ENCODE measurements at regions not wholly inside any gene's neighbourhood (a gene's known extent, or its start where the extent isn't known, plus 50 kb on each side); places are given as distances from the start of the nearest gene placed in this dataset.

DNA sequence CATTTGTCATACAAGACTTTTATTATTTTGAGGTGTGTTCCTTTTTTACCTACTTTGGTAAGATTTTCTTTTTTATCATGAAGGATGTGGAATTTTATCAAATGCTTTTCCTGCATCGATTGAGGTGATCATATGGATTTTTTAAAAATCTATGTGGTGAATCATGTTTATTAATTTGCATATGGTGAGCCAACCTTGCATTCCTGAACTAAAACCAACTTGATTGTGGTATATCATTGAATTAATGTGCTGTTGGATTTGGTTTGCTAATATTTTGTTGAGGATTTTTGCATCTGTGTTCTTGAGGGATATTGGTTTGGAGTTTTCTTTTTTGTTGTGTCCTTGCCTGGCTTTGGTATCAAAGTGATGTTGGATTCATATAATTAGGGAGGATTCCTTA, 848.1 kb upstream of the EYS start:
- no peak overlapping the region for H3K4me2 ChIP-seq (ENCODE audit: insufficient read depth, low read length, poor library complexity, severe bottlenecking)
- no peak overlapping the region for H2BK120ac ChIP-seq (ENCODE audit: low read depth, low read length)
- no peak overlapping the region for H3K27ac ChIP-seq (replicated peaks; ENCODE audit: low read length)
- no peaks in the 10 kb centered on the region for H3K4me1 ChIP-seq (ENCODE audit: control insufficient read depth in 2 of 2, insufficient read depth in 1 of 2, low read depth in 1 of 2, low read length in 2 of 2)
- H2BK5ac ChIP-seq (ENCODE audit: low read length), result no peak overlapping the region
- H3K9ac ChIP-seq (ENCODE audit: low read depth, low read length, poor library complexity), result no peak overlapping the region
- no peak overlapping the region for H2AFZ ChIP-seq (ENCODE audit: low read length)
- no peak overlapping the region for H3K23ac ChIP-seq (ENCODE audit: low read depth, low read length, poor library complexity)
- no peaks in the 10 kb centered on the region for H3K27me3 ChIP-seq (ENCODE audit: control insufficient read depth in 3 of 3, insufficient read depth in 3 of 3, low read depth in 1 of 3, low read length in 3 of 3)
- H2AK5ac ChIP-seq (ENCODE audit: low read depth, low read length), result no peak overlapping the region
- no peak overlapping the region for H3K14ac ChIP-seq (ENCODE audit: low read length)
- H4K91ac ChIP-seq (ENCODE audit: low read depth, low read length, poor library complexity), result no peak overlapping the region
- H2BK12ac ChIP-seq (ENCODE audit: low read length), result no peak overlapping the region
- H3K9me3 ChIP-seq (replicated peaks in 1 of 2; ENCODE audit: control insufficient read depth in 2 of 2, insufficient read depth in 1 of 2, low read depth in 1 of 2, low read length in 2 of 2), result peaks cover 0 to 11% of the 10 kb centered on the region in 2 donors
- H2BK15ac ChIP-seq (ENCODE audit: low read length), result no peak overlapping the region
- no CpG with 5 or more reads among the region's 1 CpG for WGBS, 2 donors (ENCODE audit: extremely low coverage in 2 of 2, insufficient read length in 2 of 2, insufficient replicate concordance in 1 of 2)
- H3K4ac ChIP-seq (ENCODE audit: low read length), result no peak overlapping the region
- H3K36me3 ChIP-seq (replicated peaks in 1 of 2; ENCODE audit: control insufficient read depth in 2 of 2, insufficient read depth in 2 of 2, low read length in 2 of 2), result no peaks in the 10 kb centered on the region
- H3K4me3 ChIP-seq (ENCODE audit: low read length in 2 of 2), result no peak overlapping the region
- no peaks in the 10 kb centered on the region for H3K79me1 ChIP-seq (ENCODE audit: low read depth, low read length)
- H3K18ac ChIP-seq (ENCODE audit: low read length), result no peak overlapping the region
- no peak for DNase-seq (ENCODE audit: low spot score)
- H4K8ac ChIP-seq (ENCODE audit: low read depth, low read length), result no peak overlapping the region

DNA sequence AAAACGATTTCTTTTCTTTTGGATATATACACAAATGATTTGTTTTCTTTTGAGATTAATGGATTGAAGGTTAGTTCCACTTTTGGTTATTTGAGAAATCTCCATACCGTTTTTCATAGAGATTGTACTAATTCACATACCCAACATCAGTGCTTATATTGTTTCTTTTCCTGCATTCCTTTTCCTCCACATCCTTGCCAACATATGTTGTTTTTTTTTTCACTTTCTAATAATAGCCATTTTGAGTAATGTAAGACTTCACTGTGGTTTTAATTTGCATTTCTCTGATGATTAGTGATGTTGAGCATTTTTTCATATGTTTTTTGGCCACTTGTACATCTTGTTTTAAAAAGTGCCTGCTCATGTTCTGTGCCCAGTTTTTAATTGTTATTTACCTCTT, 846.4 kb upstream of the EYS start:
- H2BK12ac ChIP-seq (ENCODE audit: low read length), result no peak overlapping the region
- no peak overlapping the region for H2BK5ac ChIP-seq (ENCODE audit: low read length)
- H3K4me2 ChIP-seq (ENCODE audit: insufficient read depth, low read length, poor library complexity, severe bottlenecking), result no peak overlapping the region
- no peaks in the 10 kb centered on the region for H3K36me3 ChIP-seq (replicated peaks in 1 of 2; ENCODE audit: control insufficient read depth in 2 of 2, insufficient read depth in 2 of 2, low read length in 2 of 2)
- no peaks in the 10 kb centered on the region for H3K79me1 ChIP-seq (ENCODE audit: low read depth, low read length)
- H3K23ac ChIP-seq (ENCODE audit: low read depth, low read length, poor library complexity), result no peak overlapping the region
- H3K9ac ChIP-seq (ENCODE audit: low read depth, low read length, poor library complexity), result no peak overlapping the region
- H2BK120ac ChIP-seq (ENCODE audit: low read depth, low read length), result no peak overlapping the region
- no peak overlapping the region for H3K14ac ChIP-seq (ENCODE audit: low read length)
- no peak overlapping the region for H2AFZ ChIP-seq (ENCODE audit: low read length)
- no peak overlapping the region for H4K8ac ChIP-seq (ENCODE audit: low read depth, low read length)
- no peak overlapping the region for H2AK5ac ChIP-seq (ENCODE audit: low read depth, low read length)
- no peak overlapping the region for H4K91ac ChIP-seq (ENCODE audit: low read depth, low read length, poor library complexity)
- no peak for DNase-seq (ENCODE audit: low spot score)
- H3K4me1 ChIP-seq (ENCODE audit: control insufficient read depth in 2 of 2, insufficient read depth in 1 of 2, low read depth in 1 of 2, low read length in 2 of 2), result no peaks in the 10 kb centered on the region
- H3K4ac ChIP-seq (ENCODE audit: low read length), result no peak overlapping the region
- H3K4me3 ChIP-seq (ENCODE audit: low read length in 2 of 2), result no peak overlapping the region
- WGBS, 2 donors (ENCODE audit: extremely low coverage in 2 of 2, insufficient read length in 2 of 2, insufficient replicate concordance in 1 of 2), result no CpG with 5 or more reads among the region's 2 CpGs
- H3K9me3 ChIP-seq (replicated peaks in 1 of 2; ENCODE audit: control insufficient read depth in 2 of 2, insufficient read depth in 1 of 2, low read depth in 1 of 2, low read length in 2 of 2), result peaks cover 0 to 9% of the 10 kb centered on the region in 2 donors
- H3K27me3 ChIP-seq (ENCODE audit: control insufficient read depth in 3 of 3, insufficient read depth in 3 of 3, low read depth in 1 of 3, low read length in 3 of 3), result no peaks in the 10 kb centered on the region
- no peak overlapping the region for H2BK15ac ChIP-seq (ENCODE audit: low read length)
- H3K27ac ChIP-seq (replicated peaks; ENCODE audit: low read length), result no peak overlapping the region
- H3K18ac ChIP-seq (ENCODE audit: low read length), result no peak overlapping the region

DNA sequence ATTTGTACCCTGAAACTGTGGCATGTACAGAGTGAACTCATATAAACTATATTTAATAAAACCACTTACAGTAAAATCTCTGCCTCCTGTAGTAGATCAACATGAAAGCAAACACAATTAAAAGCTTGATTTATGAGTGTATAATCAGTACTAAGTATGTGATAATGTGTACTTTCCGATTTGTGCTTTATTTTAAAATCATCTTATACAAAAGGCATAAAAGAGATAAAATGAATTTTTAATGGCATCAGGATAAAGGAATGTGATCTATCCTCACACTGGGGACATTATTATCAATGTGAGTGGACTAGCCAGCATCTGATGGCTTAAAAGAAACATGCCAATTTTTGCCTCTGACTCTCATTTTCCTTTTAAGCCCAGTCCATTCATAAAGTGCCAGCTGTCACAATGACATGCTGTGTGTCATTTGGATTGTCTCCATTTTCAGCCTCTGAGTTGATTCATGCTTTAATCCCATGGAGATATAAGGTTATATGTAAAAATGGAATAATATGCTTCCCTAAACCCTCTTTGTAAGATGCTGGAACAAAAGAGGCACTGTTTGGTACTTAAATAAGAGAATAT, 831.6 kb upstream of the EYS start:
- H2BK12ac ChIP-seq (ENCODE audit: low read length), result no peak overlapping the region
- no peak overlapping the region for H3K9ac ChIP-seq (ENCODE audit: low read depth, low read length, poor library complexity)
- WGBS, 2 donors (ENCODE audit: extremely low coverage in 2 of 2, insufficient read length in 2 of 2, insufficient replicate concordance in 1 of 2), result no CpG with 5 or more reads among the region's 1 CpG
- H3K18ac ChIP-seq (ENCODE audit: low read length), result no peak overlapping the region
- no peaks in the 10 kb centered on the region for H3K79me1 ChIP-seq (ENCODE audit: low read depth, low read length)
- H3K9me3 ChIP-seq (replicated peaks in 1 of 2; ENCODE audit: control insufficient read depth in 2 of 2, insufficient read depth in 1 of 2, low read depth in 1 of 2, low read length in 2 of 2), result no peaks in the 10 kb centered on the region
- no peak overlapping the region for H2BK5ac ChIP-seq (ENCODE audit: low read length)
- H3K4me3 ChIP-seq (ENCODE audit: low read length in 2 of 2), result no peak overlapping the region
- no peaks in the 10 kb centered on the region for H3K27me3 ChIP-seq (ENCODE audit: control insufficient read depth in 3 of 3, insufficient read depth in 3 of 3, low read depth in 1 of 3, low read length in 3 of 3)
- DNase-seq (ENCODE audit: low spot score), result no peak
- H3K4me1 ChIP-seq (ENCODE audit: control insufficient read depth in 2 of 2, insufficient read depth in 1 of 2, low read depth in 1 of 2, low read length in 2 of 2), result peaks cover 2 to 7% of the 10 kb centered on the region in 2 donors
- no peak overlapping the region for H3K14ac ChIP-seq (ENCODE audit: low read length)
- no peak overlapping the region for H4K8ac ChIP-seq (ENCODE audit: low read depth, low read length)
- H3K4me2 ChIP-seq (ENCODE audit: insufficient read depth, low read length, poor library complexity, severe bottlenecking), result no peak overlapping the region
- H3K23ac ChIP-seq (ENCODE audit: low read depth, low read length, poor library complexity), result no peak overlapping the region
- no peaks in the 10 kb centered on the region for H3K36me3 ChIP-seq (replicated peaks in 1 of 2; ENCODE audit: control insufficient read depth in 2 of 2, insufficient read depth in 2 of 2, low read length in 2 of 2)
- H4K91ac ChIP-seq (ENCODE audit: low read depth, low read length, poor library complexity), result no peak overlapping the region
- H2AFZ ChIP-seq (ENCODE audit: low read length), result no peak overlapping the region
- H3K27ac ChIP-seq (replicated peaks; ENCODE audit: low read length), result no peak overlapping the region
- no peak overlapping the region for H2AK5ac ChIP-seq (ENCODE audit: low read depth, low read length)
- H2BK15ac ChIP-seq (ENCODE audit: low read length), result no peak overlapping the region
- no peak overlapping the region for H2BK120ac ChIP-seq (ENCODE audit: low read depth, low read length)
- H3K4ac ChIP-seq (ENCODE audit: low read length), result no peak overlapping the region

GRCh38 chr6:66533921-66534404, 826.9 kb upstream of the EYS start:
- Histone ChIP-seq H4K91ac (ENCODE audit: low read depth, low read length, poor library complexity) (no peak overlapping the region), H4K8ac (ENCODE audit: low read depth, low read length) (no peak overlapping the region), H3K27me3 (ENCODE audit: control insufficient read depth in 3 of 3, insufficient read depth in 3 of 3, low read depth in 1 of 3, low read length in 3 of 3) (no peaks in the 10 kb centered on the region), H2BK15ac (ENCODE audit: low read length) (no peak overlapping the region), H3K9me3 (replicated peaks in 1 of 2; ENCODE audit: control insufficient read depth in 2 of 2, insufficient read depth in 1 of 2, low read depth in 1 of 2, low read length in 2 of 2) (no peaks in the 10 kb centered on the region), H3K9ac (ENCODE audit: low read depth, low read length, poor library complexity) (no peak overlapping the region), H3K36me3 (replicated peaks in 1 of 2; ENCODE audit: control insufficient read depth in 2 of 2, insufficient read depth in 2 of 2, low read length in 2 of 2) (no peaks in the 10 kb centered on the region), H3K79me1 (ENCODE audit: low read depth, low read length) (no peaks in the 10 kb centered on the region), H3K4me1 (ENCODE audit: control insufficient read depth in 2 of 2, insufficient read depth in 1 of 2, low read depth in 1 of 2, low read length in 2 of 2) (peaks cover 2 to 7% of the 10 kb centered on the region in 2 donors), H2BK5ac (ENCODE audit: low read length) (no peak overlapping the region), H2BK12ac (ENCODE audit: low read length) (no peak overlapping the region), H3K4me2 (ENCODE audit: insufficient read depth, low read length, poor library complexity, severe bottlenecking) (no peak overlapping the region), H3K27ac (replicated peaks; ENCODE audit: low read length) (no peak overlapping the region), H3K14ac (ENCODE audit: low read length) (no peak overlapping the region), H2AFZ (ENCODE audit: low read length) (peak overlapping the region; percentile 24), H2BK120ac (ENCODE audit: low read depth, low read length) (no peak overlapping the region), H3K23ac (ENCODE audit: low read depth, low read length, poor library complexity) (no peak overlapping the region), H3K4me3 (ENCODE audit: low read length in 2 of 2) (no peak overlapping the region), H3K4ac (ENCODE audit: low read length) (no peak overlapping the region), H2AK5ac (ENCODE audit: low read depth, low read length) (no peak overlapping the region), H3K18ac (ENCODE audit: low read length) (no peak overlapping the region)
- DNase-seq (ENCODE audit: low spot score), result no peak
- no CpG with 5 or more reads among the region's 4 CpGs for WGBS, 2 donors (ENCODE audit: extremely low coverage in 2 of 2, insufficient read length in 2 of 2, insufficient replicate concordance in 1 of 2)

Data from neuronal stem cell (in vitro differentiated cells).